Stimulated activated CD4-positive, alpha-beta T cell treated with anti-CD3 and anti-CD28 coated beads, Interleukin-4, amount 100 ng/mL, for 24 hours (primary cell): ENCODE measurements at regions not wholly inside any gene's neighbourhood (a gene's known extent, or its start where the extent isn't known, plus 50 kb on each side); places are given as distances from the start of the nearest gene placed in this dataset.
"Not testable (repeated sequence)": the region's sequence is repeated elsewhere in the genome, so short reads cannot be mapped to it uniquely, and the experiment has no call there.

Experiments
- DNase-seq: peaks from one replicate; pipeline ENCODE4 v3.0.0-alpha.2; 2020

GRCh38 chr10:81135851-81136250 is 598.1 kb downstream of the SH2D4B start:
- DNase-seq: no peak

- no peak for DNase-seq
These were observed 598.6 kb downstream of the SH2D4B start for GRCh38 chr10:81136261-81136660.

GRCh38 chr10:81145975-81146374 is 608.3 kb downstream of the SH2D4B start:
- no peak for DNase-seq

GRCh38 chr10:81146436-81146835 is 608.7 kb downstream of the SH2D4B start:
- DNase-seq: no peak

GRCh38 chr10:81152656-81153055 is 615.0 kb downstream of the SH2D4B start:
- DNase-seq: no peak

- no peak for DNase-seq
These were observed 620.0 kb downstream of the SH2D4B start for GRCh38 chr10:81157681-81158080.

- DNase-seq: no peak
These were observed 640.0 kb downstream of the SH2D4B start for GRCh38 chr10:81177651-81178244.

- no peak for DNase-seq
These were observed 641.6 kb downstream of the SH2D4B start for GRCh38 chr10:81179324-81179723.

GRCh38 chr10:81179805-81180452 is 642.2 kb downstream of the SH2D4B start:
- no peak for DNase-seq

DNA sequence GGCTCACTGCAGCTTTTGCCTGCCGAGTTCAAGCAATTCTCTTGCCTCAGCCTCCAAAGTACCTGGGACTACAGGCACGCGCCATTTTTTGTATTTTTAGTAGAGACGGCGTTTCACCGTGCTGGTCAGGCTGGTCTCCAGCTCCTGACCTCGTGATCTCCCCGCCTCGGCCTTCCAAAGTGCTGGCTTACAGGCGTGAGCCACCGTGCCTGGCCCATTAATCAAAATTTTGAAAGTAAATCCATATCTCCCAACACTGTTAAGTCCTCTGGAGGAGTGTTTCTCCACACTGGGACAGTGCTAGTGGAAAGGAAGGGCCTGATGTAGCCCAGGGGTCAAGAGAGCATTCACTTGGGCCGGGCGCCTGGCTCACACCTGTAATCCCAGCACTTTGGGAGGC is 644.6 kb downstream of the SH2D4B start:
- DNase-seq: no peak

DNA sequence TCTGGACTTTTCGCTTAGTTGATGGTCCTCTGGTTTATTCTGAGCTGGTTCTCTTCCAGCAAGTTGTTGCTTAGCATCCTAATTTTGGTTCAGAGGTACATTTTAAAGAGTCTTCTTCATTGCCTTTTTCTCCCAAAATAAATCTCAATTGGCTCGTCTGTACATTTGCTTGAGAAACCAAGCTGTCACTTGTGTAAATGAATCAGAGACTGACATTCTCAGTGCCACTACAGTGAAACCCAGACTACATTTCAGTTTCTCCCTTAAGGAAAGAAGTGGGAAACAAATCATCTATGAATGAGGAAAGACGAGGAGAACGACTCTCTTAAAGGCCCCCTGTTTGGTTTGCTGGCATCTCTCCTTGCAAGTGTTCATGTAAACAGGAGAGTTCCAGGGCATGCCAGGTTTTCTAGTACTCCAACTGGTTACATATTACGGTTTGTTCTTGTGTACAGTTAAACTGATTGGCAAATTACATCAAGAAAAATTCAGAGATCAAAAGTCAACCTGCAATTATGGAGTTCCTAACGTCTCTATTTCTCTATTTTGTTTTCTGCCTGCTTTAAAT is 654.6 kb downstream of the SH2D4B start:
- DNase-seq: no peak

DNA sequence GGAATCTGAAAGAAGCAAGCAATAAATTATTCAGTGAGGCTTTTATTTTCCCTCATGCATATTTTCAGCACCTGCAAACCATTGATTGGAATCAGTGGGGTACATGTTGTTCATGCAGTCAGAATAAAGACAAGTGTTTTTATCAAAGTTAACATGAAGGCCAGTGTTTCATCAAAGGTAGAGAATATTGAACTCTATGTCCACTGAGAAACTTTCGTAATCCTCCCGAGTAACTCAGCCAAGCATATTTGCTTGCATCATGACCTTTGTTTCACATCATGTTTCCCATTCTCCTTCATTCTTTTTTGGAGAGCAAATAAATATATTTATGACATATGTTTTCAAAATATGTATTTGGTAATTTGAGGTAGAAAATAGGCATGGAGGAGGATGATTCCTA is 663.1 kb downstream of the SH2D4B start:
- no peak for DNase-seq

GRCh38 chr10:81207359-81207758 is 667.6 kb upstream of the NRG3 start:
- DNase-seq: not testable (repeated sequence)

DNA sequence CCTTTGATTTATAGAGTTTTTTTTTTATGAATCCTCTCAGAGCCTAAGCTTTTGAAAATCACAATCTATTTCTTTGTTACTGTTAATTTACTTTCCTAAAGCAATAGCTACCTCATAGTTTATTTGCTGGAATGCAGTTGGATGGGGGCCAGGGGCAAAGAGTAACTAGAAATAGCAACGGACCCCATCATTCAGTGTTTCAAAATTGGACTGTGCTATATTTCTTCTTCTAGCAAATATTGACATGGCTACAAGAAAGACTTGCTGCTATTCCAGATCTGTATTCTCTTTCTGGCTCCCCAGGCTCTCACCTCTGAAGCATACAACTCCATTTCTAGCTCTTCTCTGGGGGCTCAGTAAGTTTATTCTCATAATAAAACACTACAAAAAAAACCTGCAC is 661.6 kb upstream of the NRG3 start:
- DNase-seq: no peak

DNA sequence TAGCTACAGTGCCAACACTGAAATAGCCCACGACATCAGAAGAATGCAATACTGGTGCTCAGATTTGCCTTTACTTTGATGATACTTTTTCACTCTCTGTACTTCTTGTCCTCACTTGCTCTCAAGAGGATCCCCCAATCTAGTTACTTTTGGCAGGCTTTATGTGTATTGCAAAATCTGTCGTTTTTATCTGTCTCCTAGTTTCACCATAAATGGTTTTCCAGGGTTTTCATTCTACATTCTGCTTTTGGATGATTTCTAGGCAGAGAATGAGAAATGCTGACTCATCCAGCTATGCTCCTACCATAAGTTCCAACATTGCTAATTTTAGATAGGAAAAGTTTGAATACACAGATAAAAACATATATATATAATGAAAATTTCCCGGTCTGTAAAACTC is 659.5 kb upstream of the NRG3 start:
- no peak for DNase-seq

- no peak for DNase-seq
These were observed 658.0 kb upstream of the NRG3 start for GRCh38 chr10:81216949-81217348.

GRCh38 chr10:81218307-81218706 is 656.7 kb upstream of the NRG3 start:
- no peak for DNase-seq

GRCh38 chr10:81219758-81220157 is 655.2 kb upstream of the NRG3 start:
- DNase-seq: no peak

- no peak for DNase-seq
These were observed 626.1 kb upstream of the NRG3 start for GRCh38 chr10:81248886-81249285.

GRCh38 chr10:81251457-81252115 is 623.4 kb upstream of the NRG3 start:
- DNase-seq: no peak

DNA sequence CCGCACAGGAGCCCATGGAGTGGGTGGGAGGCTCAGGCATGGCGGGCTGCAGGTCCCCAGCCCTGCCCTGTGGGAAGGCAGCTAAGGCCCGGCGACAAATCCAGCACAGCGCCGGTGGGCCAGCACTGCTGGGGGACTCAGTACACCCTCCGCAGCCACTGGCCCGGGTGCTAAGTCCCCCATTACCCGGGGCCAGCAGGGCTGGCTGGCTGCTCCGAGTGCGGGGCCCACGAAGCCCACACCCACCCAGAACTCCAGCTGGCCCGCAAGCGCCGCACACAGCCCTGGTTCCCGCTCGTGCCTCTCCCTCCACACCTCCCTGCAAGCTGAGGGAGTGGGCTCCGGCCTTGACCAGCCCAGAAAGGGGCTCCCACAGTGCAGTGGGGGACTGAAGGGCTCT is 610.0 kb upstream of the NRG3 start:
- not testable (repeated sequence) for DNase-seq

DNA sequence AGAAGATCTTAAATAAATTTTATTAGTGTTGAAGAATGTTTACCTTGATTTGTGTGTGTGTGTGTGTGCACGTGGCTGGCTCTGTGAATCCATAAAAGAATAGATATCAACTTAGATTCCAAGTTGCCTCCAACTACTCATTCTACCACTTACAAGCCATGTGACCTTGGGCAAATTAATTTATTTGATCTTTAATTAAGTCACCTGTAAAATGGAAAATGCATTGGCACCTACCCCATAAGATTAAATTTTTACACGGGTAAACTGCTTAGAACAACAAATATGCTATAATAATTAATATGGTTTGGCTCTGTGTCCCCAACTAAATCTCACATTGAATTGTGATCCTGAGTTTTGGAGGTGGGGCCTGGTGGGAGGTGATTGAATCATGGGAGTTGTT is 604.9 kb upstream of the NRG3 start:
- no peak for DNase-seq

DNA sequence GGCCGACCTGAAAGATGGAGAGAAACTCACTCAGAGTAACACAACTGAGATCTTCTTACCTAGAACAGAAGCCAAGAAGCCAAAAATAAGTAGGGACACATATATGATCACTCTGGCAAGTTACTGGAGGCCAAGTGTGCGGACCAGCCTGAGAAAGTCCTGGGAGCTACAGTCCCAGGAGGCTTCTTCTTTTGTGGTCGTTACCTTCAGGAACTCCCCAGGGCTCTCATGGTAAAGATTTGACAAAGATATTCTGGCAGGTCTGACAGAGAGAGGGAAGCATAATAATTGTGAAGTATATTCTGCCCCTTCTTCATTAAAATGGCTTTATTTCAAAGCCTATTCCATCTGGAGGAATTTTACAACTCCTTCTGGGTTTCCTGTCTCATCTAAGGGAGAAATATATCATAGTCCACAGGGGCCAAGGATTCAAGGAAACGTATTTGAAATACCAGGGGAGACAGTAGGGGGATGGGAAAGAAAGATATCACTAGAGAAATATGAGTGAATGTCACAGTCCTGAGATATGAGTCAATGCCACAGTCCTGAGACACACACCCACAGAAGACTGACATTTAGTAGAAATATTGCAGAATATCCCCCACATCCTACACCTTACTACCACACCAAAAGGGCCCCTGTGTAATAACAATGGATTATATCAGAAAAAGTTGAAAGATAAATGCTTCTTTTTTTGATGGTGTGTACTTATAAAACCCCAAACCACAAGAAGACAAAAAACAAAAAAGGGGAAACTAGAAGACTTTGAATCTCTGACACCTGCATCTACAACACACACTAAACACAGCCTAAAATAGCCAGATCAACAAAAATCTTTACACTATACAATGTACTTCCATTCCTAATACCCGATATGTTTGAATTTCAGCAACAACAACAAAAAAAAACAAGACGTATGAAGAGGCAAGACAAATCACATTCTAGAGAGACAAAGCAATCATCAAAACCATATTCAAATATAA is 594.2 kb upstream of the NRG3 start:
- DNase-seq: no peak
